ENCODE measurements at regions not wholly inside any gene's neighbourhood (a gene's known extent, or its start where the extent isn't known, plus 50 kb on each side); places are given as distances from the start of the nearest gene placed in this dataset.
"Not testable (repeated sequence)": the region's sequence is repeated elsewhere in the genome, so short reads cannot be mapped to it uniquely, and the experiment has no call there.

- no peak for DNase-seq
Observed at GRCh38 chr2:192814376-192814775, 619.6 kb upstream of the TMEFF2 start.

- no peak for DNase-seq
Observed at GRCh38 chr2:192813341-192813740, 618.6 kb upstream of the TMEFF2 start.

GRCh38 chr2:192809173-192809572 is 614.4 kb upstream of the TMEFF2 start:
- no peak for DNase-seq

GRCh38 chr2:192783643-192784042 is 588.9 kb upstream of the TMEFF2 start:
- no peak for DNase-seq

- DNase-seq, result no peak
Observed at GRCh38 chr2:192775459-192776262, 580.9 kb upstream of the TMEFF2 start.

- no peak for DNase-seq
Observed at GRCh38 chr2:192775011-192775410, 580.3 kb upstream of the TMEFF2 start.

- no peak for DNase-seq
Observed at GRCh38 chr2:192773044-192773443, 578.3 kb upstream of the TMEFF2 start.

GRCh38 chr2:192749611-192750200 is 555.0 kb upstream of the TMEFF2 start:
- peak; percentile 13 for DNase-seq

- peak; percentile 2 for DNase-seq
Observed at GRCh38 chr2:192741889-192742288, 547.2 kb upstream of the TMEFF2 start.

- DNase-seq, result no peak
Observed at GRCh38 chr2:192735447-192735846, 540.7 kb upstream of the TMEFF2 start.

- no peak for DNase-seq
Observed at GRCh38 chr2:192729369-192729768, 534.6 kb upstream of the TMEFF2 start.

- no peak for DNase-seq
Observed at GRCh38 chr2:192725991-192726390, 531.3 kb upstream of the TMEFF2 start.

GRCh38 chr2:192719629-192720028 is 524.9 kb upstream of the TMEFF2 start:
- no peak for DNase-seq

- DNase-seq, result no peak
Observed at GRCh38 chr2:192718340-192718739, 523.6 kb upstream of the TMEFF2 start.

- no peak for DNase-seq
Observed at GRCh38 chr2:192700934-192701333, 506.2 kb upstream of the TMEFF2 start.

GRCh38 chr2:192697880-192698279 is 503.1 kb upstream of the TMEFF2 start:
- no peak for DNase-seq

GRCh38 chr2:192696857-192697256 is 502.1 kb upstream of the TMEFF2 start:
- DNase-seq, result no peak

- DNase-seq, result no peak
Observed at GRCh38 chr2:192687015-192687414, 492.3 kb upstream of the TMEFF2 start.

- not testable (repeated sequence) for DNase-seq
Observed at GRCh38 chr2:192682511-192682910, 487.8 kb upstream of the TMEFF2 start.

GRCh38 chr2:192675681-192676080 is 480.9 kb upstream of the TMEFF2 start:
- no peak for DNase-seq

GRCh38 chr2:192669505-192670091 is 474.9 kb upstream of the TMEFF2 start:
- no peak for DNase-seq

GRCh38 chr2:192660555-192660954 is 465.8 kb upstream of the TMEFF2 start:
- DNase-seq, result not testable (repeated sequence)

- DNase-seq, result peak; percentile 55
Observed at GRCh38 chr2:192657362-192657761, 462.6 kb upstream of the TMEFF2 start.

- no peak for DNase-seq
Observed at GRCh38 chr2:192655916-192656315, 461.2 kb upstream of the TMEFF2 start.
